ENCODE measurements at regions not wholly inside any gene's neighbourhood (a gene's known extent, or its start where the extent isn't known, plus 50 kb on each side); places are given as distances from the start of the nearest gene placed in this dataset.

GRCh38 chr7:85310301-85310700 lies 123.4 kb upstream of the SEMA3D start:
- Histone ChIP-seq H3K4me3 (ENCODE audit: low read depth, low read length) (no peak overlapping the region), H3K27me3 (ENCODE audit: insufficient read depth, low read depth, severe bottlenecking) (no peaks in the 10 kb centered on the region), H3K9me3 (ENCODE audit: severe bottlenecking) (no peaks in the 10 kb centered on the region), H3K36me3 (no peaks in the 10 kb centered on the region), H3K27ac (no peak overlapping the region)
- no peak for TF ChIP-seq CTCF (IDR thresholded peaks at IDR 0.05; ENCODE audit: low read depth, low read length)
- DNase-seq, result no peak

DNA sequence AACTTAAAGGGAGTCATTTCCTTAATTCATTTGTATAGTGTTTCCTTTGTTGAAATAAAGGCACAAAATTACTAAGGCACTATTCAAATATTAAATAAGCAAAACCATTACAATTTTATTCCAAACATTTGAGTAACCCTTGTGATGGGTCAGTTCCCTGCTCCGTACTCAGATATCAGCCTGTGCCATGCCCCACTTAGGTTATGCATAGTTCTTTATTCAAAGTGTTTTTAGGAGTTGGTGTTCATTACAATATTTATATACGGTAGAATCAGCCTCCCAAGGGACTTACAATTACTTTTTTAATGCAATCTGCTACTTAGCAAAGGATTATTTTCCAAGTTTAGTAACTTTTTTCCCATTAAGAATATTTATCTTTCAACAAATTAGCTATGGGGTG lies 119.3 kb upstream of the SEMA3D start:
- DNase-seq, result no peak
- no peak for TF ChIP-seq CTCF (IDR thresholded peaks at IDR 0.05; ENCODE audit: low read depth, low read length)
- no peaks in the 10 kb centered on the region for H3K27me3 ChIP-seq (ENCODE audit: insufficient read depth, low read depth, severe bottlenecking)

DNA sequence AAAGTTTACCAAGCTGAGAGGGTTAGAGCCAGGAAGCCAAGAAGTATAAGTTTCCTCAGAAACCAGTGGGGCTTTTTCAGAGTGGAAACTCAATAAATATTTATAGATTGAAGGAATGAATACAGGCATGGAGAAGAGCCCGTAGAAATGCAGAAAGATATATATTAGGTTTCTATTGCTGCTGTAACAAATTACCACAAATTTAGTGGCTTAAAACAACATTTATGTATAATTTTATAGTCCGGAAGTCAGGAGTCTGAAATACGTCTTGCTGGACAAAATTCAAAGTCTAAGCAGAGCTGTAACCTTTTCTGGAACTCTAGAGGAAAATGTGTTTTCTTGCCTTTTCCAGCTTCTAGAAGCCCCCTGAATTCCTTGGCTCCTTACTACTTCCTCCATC lies 107.3 kb upstream of the SEMA3D start:
- H3K36me3 ChIP-seq, result no peaks in the 10 kb centered on the region
- no peaks in the 10 kb centered on the region for H3K9me3 ChIP-seq (ENCODE audit: severe bottlenecking)
- TF ChIP-seq CTCF (IDR thresholded peaks at IDR 0.05; ENCODE audit: low read depth, low read length), result no peak
- no peak overlapping the region for H3K27ac ChIP-seq
- H3K27me3 ChIP-seq (ENCODE audit: insufficient read depth, low read depth, severe bottlenecking), result no peaks in the 10 kb centered on the region
- no peak overlapping the region for H3K4me3 ChIP-seq (ENCODE audit: low read depth, low read length)
- no peak for DNase-seq

More for the DNA sequence above, 119.3 kb upstream of the SEMA3D start:
- no peak overlapping the region for H3K4me3 ChIP-seq (ENCODE audit: low read depth, low read length)
- H3K9me3 ChIP-seq (ENCODE audit: severe bottlenecking), result no peaks in the 10 kb centered on the region
- H3K36me3 ChIP-seq, result no peaks in the 10 kb centered on the region
- no peak overlapping the region for H3K27ac ChIP-seq

GRCh38 chr7:85292908-85293576 lies 106.2 kb upstream of the SEMA3D start:
- H3K27ac ChIP-seq, result no peak overlapping the region
- H3K4me3 ChIP-seq (ENCODE audit: low read depth, low read length), result no peak overlapping the region
- no peaks in the 10 kb centered on the region for H3K36me3 ChIP-seq
- H3K27me3 ChIP-seq (ENCODE audit: insufficient read depth, low read depth, severe bottlenecking), result no peaks in the 10 kb centered on the region
- DNase-seq, result no peak
- H3K9me3 ChIP-seq (ENCODE audit: severe bottlenecking), result no peaks in the 10 kb centered on the region
- no peak for TF ChIP-seq CTCF (IDR thresholded peaks at IDR 0.05; ENCODE audit: low read depth, low read length)

- H3K27me3 ChIP-seq (ENCODE audit: insufficient read depth, low read depth, severe bottlenecking), result no peaks in the 10 kb centered on the region
- no peaks in the 10 kb centered on the region for H3K9me3 ChIP-seq (ENCODE audit: severe bottlenecking)
- TF ChIP-seq CTCF (IDR thresholded peaks at IDR 0.05; ENCODE audit: low read depth, low read length), result no peak
- DNase-seq, result no peak
- no peaks in the 10 kb centered on the region for H3K36me3 ChIP-seq
- no peak overlapping the region for H3K4me3 ChIP-seq (ENCODE audit: low read depth, low read length)
- H3K27ac ChIP-seq, result no peak overlapping the region
Measured at GRCh38 chr7:85290269-85290668, 103.4 kb upstream of the SEMA3D start.

GRCh38 chr7:85289279-85289678 lies 102.4 kb upstream of the SEMA3D start:
- no peaks in the 10 kb centered on the region for H3K9me3 ChIP-seq (ENCODE audit: severe bottlenecking)
- no peak for DNase-seq
- no peaks in the 10 kb centered on the region for H3K27me3 ChIP-seq (ENCODE audit: insufficient read depth, low read depth, severe bottlenecking)
- no peak overlapping the region for H3K27ac ChIP-seq
- H3K36me3 ChIP-seq, result no peaks in the 10 kb centered on the region
- H3K4me3 ChIP-seq (ENCODE audit: low read depth, low read length), result no peak overlapping the region
- TF ChIP-seq CTCF (IDR thresholded peaks at IDR 0.05; ENCODE audit: low read depth, low read length), result no peak
